ENCODE measurements at regions not wholly inside any gene's neighbourhood (a gene's known extent, or its start where the extent isn't known, plus 50 kb on each side); places are given as distances from the start of the nearest gene placed in this dataset.

- TF ChIP-seq CTCF (IDR thresholded peaks at IDR 0.05; ENCODE audit: low read depth, low read length, poor library complexity, severe bottlenecking) (no peak), EZH2phosphoT487 (IDR thresholded peaks at IDR 0.05; ENCODE audit: borderline replicate concordance, low read length) (no peak)
Measured at GRCh38 chr2:18663861-18664260, 74.5 kb upstream of the NT5C1B start.

Measured in DOHH2 (cell line).